A673 (cell line): ENCODE measurements at regions not wholly inside any gene's neighbourhood (a gene's known extent, or its start where the extent isn't known, plus 50 kb on each side); places are given as distances from the start of the nearest gene placed in this dataset.

Experiments used
- BruUV-seq: library from RNA; stranded (reverse); fragments of 400-500 nt; replicated peaks from 2 replicates; lab custom pipeline; 2021; lab: Mats Ljungman, UMichigan
- CTCF ChIA-PET: fragments of 300-600 bp; sonication (Branson Sonifier 250); formaldehyde crosslinking; loops from one replicate; lab custom pipeline; 2022; ENCODE audit warnings: antibody characterized with exemption; lab: Charles Lee
- POLR2A ChIA-PET: fragments of 300-600 bp; sonication (Branson Sonifier 250); formaldehyde crosslinking; loops from one replicate; lab custom pipeline; 2022; ENCODE audit warnings: antibody characterized with exemption; ENCODE audit not compliant: low non-redundant PET; lab: Charles Lee
- DNase-seq: peaks from one replicate; pipeline ENCODE4 v3.0.0-alpha.2; 2015; ENCODE audit warnings: low spot score
- H3K27ac ChIP-seq: fragments of 200-600 bp; sonication (generic); 2 replicates; pipeline ENCODE4 v1.5.1; 2016; ENCODE audit warnings: mixed run types, low read depth, mild to moderate bottlenecking, mixed read lengths, antibody characterized with exemption, low read length; ENCODE audit not compliant: poor library complexity, severe bottlenecking
- H3K27me3 ChIP-seq: fragments of 200-600 bp; sonication (generic); replicated peaks from 2 replicates; pipeline ENCODE4 v1.6.1; 2017; ENCODE audit warnings: mixed run types, low read depth, mild to moderate bottlenecking, mixed read lengths, antibody characterized with exemption, low read length; ENCODE audit not compliant: insufficient read depth, poor library complexity
- H3K36me3 ChIP-seq: fragments of 200-600 bp; sonication (generic); 2 replicates; pipeline ENCODE4 v1.6.1; 2016; ENCODE audit warnings: mixed run types, mild to moderate bottlenecking, mixed read lengths, antibody characterized with exemption, low read length; ENCODE audit not compliant: insufficient read depth, poor library complexity, severe bottlenecking
- H3K4me1 ChIP-seq: fragments of 200-600 bp; sonication (generic); 2 replicates; pipeline ENCODE4 v1.6.1; 2017; ENCODE audit warnings: mixed run types, mild to moderate bottlenecking, mixed read lengths, antibody characterized with exemption, low read length; ENCODE audit not compliant: insufficient read depth, poor library complexity, severe bottlenecking
- H3K4me3 ChIP-seq: fragments of 200-600 bp; sonication (generic); 2 replicates; pipeline ENCODE4 v1.5.1; 2016; ENCODE audit warnings: low read depth, mixed run types, mild to moderate bottlenecking, mixed read lengths, low read length; ENCODE audit not compliant: poor library complexity, severe bottlenecking
- H3K9me3 ChIP-seq: fragments of 200-600 bp; sonication (generic); 2 replicates; pipeline ENCODE4 v1.6.1; 2016; ENCODE audit warnings: mixed run types, low read depth, mild to moderate bottlenecking, mixed read lengths, antibody characterized with exemption, low read length; ENCODE audit not compliant: poor library complexity, severe bottlenecking
- CTCF ChIP-seq: fragments of 300-800, 200-600 bp; sonication (generic); conservative IDR thresholded peaks from 2 replicates; pipeline ENCODE4 v1.5.1; 2017; ENCODE audit warnings: low read depth, mild to moderate bottlenecking, antibody characterized with exemption, low read length, moderate library complexity, mixed read lengths
- EZH2 ChIP-seq: fragments of 200-600 bp; sonication (generic); IDR thresholded peaks from 2 replicates; pipeline ENCODE4 v1.6.1; 2017; ENCODE audit warnings: borderline replicate concordance, low read depth, mild to moderate bottlenecking, mixed read lengths, antibody characterized with exemption, low read length; ENCODE audit not compliant: poor library complexity, severe bottlenecking
- intact Hi-C: fragments of 100-400 bp; cut with micrococcal nuclease; formaldehyde crosslinking; loops from one replicate; pipeline ENCODE4 v1.10.0; 2022; ENCODE audit not compliant: unreplicated experiment

- no peaks in the 10 kb centered on the region for H3K9me3 ChIP-seq
- no peak overlapping the region for H3K27ac ChIP-seq
- peaks cover 32% of the 10 kb centered on the region for H3K27me3 ChIP-seq
- TF ChIP-seq EZH2 (no peak), CTCF (no peak)
- POLR2A ChIA-PET, result no interaction called here
- CTCF ChIA-PET, result no interaction called here
- intact Hi-C loops, result loop anchor here (1.0 to 10.0 kb wide), 3 partner anchors 153 to 562 kb away; no protein-coding TSS in a partner anchor
- H3K4me1 ChIP-seq, result no peaks in the 10 kb centered on the region
- no peak overlapping the region for H3K4me3 ChIP-seq
- no peak for DNase-seq
- no TSS peak for BruUV-seq
- H3K36me3 ChIP-seq, result no peaks in the 10 kb centered on the region
Observed at GRCh38 chr2:23198316-23199114, 186.5 kb upstream of the KLHL29 start.

GRCh38 chr2:23199115-23199918 lies 185.7 kb upstream of the KLHL29 start:
- no peaks in the 10 kb centered on the region for H3K36me3 ChIP-seq
- H3K27me3 ChIP-seq, result peaks cover 26% of the 10 kb centered on the region
- intact Hi-C loops, result loop anchor here (1.0 to 10.0 kb wide), 3 partner anchors 152 to 561 kb away; no protein-coding TSS in a partner anchor
- peak; percentile 60 for DNase-seq
- no peak overlapping the region for H3K27ac ChIP-seq
- H3K4me3 ChIP-seq, result no peak overlapping the region
- TF ChIP-seq CTCF (peak; percentile 85), EZH2 (no peak)
- POLR2A ChIA-PET, result no interaction called here
- H3K9me3 ChIP-seq, result no peaks in the 10 kb centered on the region
- CTCF ChIA-PET, result no interaction called here
- BruUV-seq, result no TSS peak
- H3K4me1 ChIP-seq, result no peaks in the 10 kb centered on the region

GRCh38 chr2:23200068-23200786 lies 184.8 kb upstream of the KLHL29 start:
- no TSS peak for BruUV-seq
- intact Hi-C loops, result no loop called here
- no peak overlapping the region for H3K27ac ChIP-seq
- TF ChIP-seq CTCF, result no peak
- no peak for TF ChIP-seq EZH2
- H3K36me3 ChIP-seq, result no peaks in the 10 kb centered on the region
- DNase-seq, result no peak
- H3K27me3 ChIP-seq, result peaks cover 22% of the 10 kb centered on the region
- no peak overlapping the region for H3K4me3 ChIP-seq
- H3K4me1 ChIP-seq, result no peaks in the 10 kb centered on the region
- POLR2A ChIA-PET, result no interaction called here
- CTCF ChIA-PET, result interaction anchor here (0.7 kb wide), 1 partner anchor 249 kb away, joined by 4 read pairs; no protein-coding TSS in a partner anchor
- no peaks in the 10 kb centered on the region for H3K9me3 ChIP-seq
